Liver (tissue), 8 donors: ENCODE measurements at regions not wholly inside any gene's neighbourhood (a gene's known extent, or its start where the extent isn't known, plus 50 kb on each side); places are given as distances from the start of the nearest gene placed in this dataset.

Experiments
- DNase-seq: peaks from one replicate; pipeline ENCODE4 v3.0.0-alpha.2; 2017; ENCODE audit warnings: low spot score
- H3K27ac ChIP-seq, 2 donors: one replicate each; pipeline ENCODE4 v1.7.0; 2013; ENCODE audit warnings: inconsistent platforms in 2 of 2, low read length in 2 of 2, control low read depth in 1 of 2, low read depth in 1 of 2, mild to moderate bottlenecking in 1 of 2
- H3K27me3 ChIP-seq, 4 donors: one replicate each; pipeline versions ENCODE4 v1.6.1 to v1.7.0; 2013; ENCODE audit warnings: low read length in 3 of 4, inconsistent platforms in 1 of 4, mild to moderate bottlenecking in 1 of 4, moderate library complexity in 1 of 4; ENCODE audit not compliant: control insufficient read depth in 4 of 4, insufficient read depth in 4 of 4
- H3K36me3 ChIP-seq, 4 donors: one replicate each; pipeline versions ENCODE4 v1.6.1 to v1.7.0; 2013; ENCODE audit warnings: low read length in 3 of 4, mild to moderate bottlenecking in 3 of 4, low read depth in 1 of 4, moderate library complexity in 1 of 4; ENCODE audit not compliant: control insufficient read depth in 4 of 4, insufficient read depth in 3 of 4
- H3K4me1 ChIP-seq, 4 donors: one replicate each; pipeline versions ENCODE4 v1.6.1 to v1.7.0; 2013; ENCODE audit warnings: low read length in 3 of 4, mild to moderate bottlenecking in 3 of 4, moderate library complexity in 1 of 4; ENCODE audit not compliant: control insufficient read depth in 4 of 4, insufficient read depth in 4 of 4
- H3K4me3 ChIP-seq, 3 donors: one replicate each; pipeline versions ENCODE4 v1.6.1 to v1.7.0; 2013; ENCODE audit warnings: low read length in 3 of 3, control low read depth in 1 of 3, low read depth in 1 of 3, mild to moderate bottlenecking in 1 of 3
- H3K9ac ChIP-seq, 2 donors: one replicate each; pipeline ENCODE4 v1.7.0; 2013; ENCODE audit warnings: low read length in 2 of 2, mild to moderate bottlenecking in 2 of 2, moderate library complexity in 2 of 2, control low read depth in 1 of 2, low read depth in 1 of 2
- H3K9me3 ChIP-seq, 4 donors: one replicate each; pipeline versions ENCODE4 v1.6.1 to v1.7.0; 2013; ENCODE audit warnings: low read length in 3 of 4; ENCODE audit not compliant: control insufficient read depth in 4 of 4
- FOXA2 ChIP-seq: IDR thresholded peaks from 2 replicates; pipeline ENCODE4 v1.6.1; 2016; ENCODE audit warnings: antibody characterized with exemption
- GABPA ChIP-seq, 2 donors: IDR thresholded peaks in 1 of 2; conservative IDR thresholded peaks in 1 of 2; 2 replicates each; pipeline ENCODE4 v1.6.1; 2016; ENCODE audit warnings: antibody characterized with exemption in 2 of 2, mild to moderate bottlenecking in 1 of 2, moderate library complexity in 1 of 2
- HNF4A ChIP-seq, 2 donors: conservative IDR thresholded peaks; 2 replicates each; pipeline ENCODE4 v1.6.1; 2016; ENCODE audit warnings: antibody characterized with exemption in 2 of 2, mild to moderate bottlenecking in 2 of 2
- JUND ChIP-seq, 2 donors: IDR thresholded peaks; 2 replicates each; pipeline ENCODE4 v1.6.1; 2016; ENCODE audit warnings: antibody characterized with exemption in 2 of 2
- NR2F2 ChIP-seq: IDR thresholded peaks from 2 replicates; pipeline ENCODE4 v1.6.1; 2016; ENCODE audit warnings: antibody characterized with exemption
- RAD21 ChIP-seq, 2 donors: IDR thresholded peaks; 2 replicates each; pipeline ENCODE4 v1.6.1; 2016; ENCODE audit warnings: antibody characterized with exemption in 2 of 2, mild to moderate bottlenecking in 2 of 2
- TAF1 ChIP-seq: conservative IDR thresholded peaks from 2 replicates; pipeline ENCODE4 v1.6.1; 2016; ENCODE audit warnings: antibody characterized with exemption, mild to moderate bottlenecking
- YY1 ChIP-seq: IDR thresholded peaks from 2 replicates; pipeline ENCODE4 v1.6.1; 2016; ENCODE audit warnings: antibody characterized with exemption, mild to moderate bottlenecking
- WGBS: extraction: QIAGEN DNeasy Blood & Tissue Kit; methylation state at CpG from one replicate; pipeline ENCODE4 v1.1.7; 2013; 5-methylcytosine and 5-hydroxymethylcytosine counted together
- TF ChIP-seq, protein P1 (sequence below): IDR thresholded peaks from 2 replicates; pipeline ENCODE4 v1.6.1; 2016; ENCODE audit warnings: antibody characterized with exemption
- TF ChIP-seq, protein P2 (sequence below): fragments of 150-350 bp; IDR thresholded peaks from 2 replicates; pipeline ENCODE4 v1.5.1; 2017; ENCODE audit warnings: improper control_type of control experiment, low read depth, low read length; ENCODE audit not compliant: missing input control
- donor health status: healthy.
- donor health status: healthy.
- donor health status: healthy.
- donor health status: healthy.
- donor health status: healthy.

DNA sequence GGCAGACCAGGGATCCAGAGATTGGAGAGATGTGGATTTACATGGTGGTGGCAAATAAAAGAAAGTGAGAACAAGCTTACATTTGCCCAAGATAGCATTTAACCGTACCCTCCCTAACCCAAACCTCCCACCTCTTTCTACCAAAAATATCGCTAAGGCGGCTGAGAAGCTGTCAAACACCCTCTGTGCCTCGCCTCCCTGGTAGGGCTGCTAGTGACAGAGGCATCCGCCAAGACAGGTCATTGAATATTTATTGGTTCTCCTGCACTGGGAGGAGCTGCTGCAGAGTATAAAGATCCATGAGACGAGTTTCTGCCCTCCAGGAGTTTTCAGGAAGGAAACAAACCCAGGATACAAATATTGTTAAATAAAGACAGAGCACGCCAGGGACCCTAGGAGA is 107.3 kb upstream of the TMC3 start:
- H3K36me3 ChIP-seq = no peaks in the 10 kb centered on the region
- H3K4me3 ChIP-seq = no peak overlapping the region
- no peak overlapping the region for H3K9ac ChIP-seq
- peaks cover 0 to 2% (median 0%) of the 10 kb centered on the region in 4 donors for H3K27me3 ChIP-seq
- no peak for DNase-seq
- no peak overlapping the region for H3K27ac ChIP-seq
- WGBS = 94% methylated on average over 7 of the region's 7 CpGs
- no peaks in the 10 kb centered on the region for H3K4me1 ChIP-seq
- TF ChIP-seq, protein P1, sequence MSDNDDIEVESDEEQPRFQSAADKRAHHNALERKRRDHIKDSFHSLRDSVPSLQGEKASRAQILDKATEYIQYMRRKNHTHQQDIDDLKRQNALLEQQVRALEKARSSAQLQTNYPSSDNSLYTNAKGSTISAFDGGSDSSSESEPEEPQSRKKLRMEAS = no peak
- no peak for TF ChIP-seq GABPA (IDR thresholded peaks at IDR 0.05 in 1 of 2, conservative IDR thresholded peaks at IDR 0.05 in 1 of 2)
- TF ChIP-seq JUND (IDR thresholded peaks at IDR 0.05) = no peak
- no peak for TF ChIP-seq NR2F2
- TF ChIP-seq YY1 = no peak
- TF ChIP-seq FOXA2 = no peak
- TF ChIP-seq RAD21 (IDR thresholded peaks at IDR 0.05) = no peak
- no peak for TF ChIP-seq HNF4A (conservative IDR thresholded peaks at IDR 0.05)
- no peak for TF ChIP-seq TAF1
- no peaks in the 10 kb centered on the region for H3K9me3 ChIP-seq

DNA sequence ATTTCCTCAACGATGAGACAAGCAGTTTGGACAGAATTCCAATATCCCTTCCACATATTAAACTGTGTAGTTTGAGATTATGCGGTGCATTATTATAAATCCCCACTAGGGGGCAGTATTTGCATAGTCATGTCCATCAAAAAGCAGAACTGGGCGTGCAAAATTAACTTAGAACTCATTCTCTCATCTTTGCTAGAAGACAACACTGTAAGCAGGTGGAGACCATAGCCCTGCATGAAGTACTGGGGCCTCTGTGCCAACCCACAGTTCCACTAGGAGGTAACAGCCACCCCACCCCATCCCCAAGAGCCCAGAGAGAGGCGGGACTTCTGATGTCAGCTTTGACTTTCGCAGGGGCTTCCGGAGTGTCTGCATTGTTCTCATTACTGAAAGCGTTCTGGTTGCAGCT is 106.6 kb upstream of the TMC3 start:
- DNase-seq = no peak
- 46% methylated on average over 7 of the region's 7 CpGs for WGBS
- Histone ChIP-seq H3K36me3 (no peaks in the 10 kb centered on the region), H3K27ac (no peak overlapping the region), H3K27me3 (peaks cover 0 to 2% (median 0%) of the 10 kb centered on the region in 4 donors), H3K4me1 (no peaks in the 10 kb centered on the region), H3K9me3 (no peaks in the 10 kb centered on the region), H3K4me3 (no peak overlapping the region), H3K9ac (no peak overlapping the region)
- peak; percentile 90 to 92 for TF ChIP-seq RAD21 (IDR thresholded peaks at IDR 0.05)
- TF ChIP-seq, protein P2, sequence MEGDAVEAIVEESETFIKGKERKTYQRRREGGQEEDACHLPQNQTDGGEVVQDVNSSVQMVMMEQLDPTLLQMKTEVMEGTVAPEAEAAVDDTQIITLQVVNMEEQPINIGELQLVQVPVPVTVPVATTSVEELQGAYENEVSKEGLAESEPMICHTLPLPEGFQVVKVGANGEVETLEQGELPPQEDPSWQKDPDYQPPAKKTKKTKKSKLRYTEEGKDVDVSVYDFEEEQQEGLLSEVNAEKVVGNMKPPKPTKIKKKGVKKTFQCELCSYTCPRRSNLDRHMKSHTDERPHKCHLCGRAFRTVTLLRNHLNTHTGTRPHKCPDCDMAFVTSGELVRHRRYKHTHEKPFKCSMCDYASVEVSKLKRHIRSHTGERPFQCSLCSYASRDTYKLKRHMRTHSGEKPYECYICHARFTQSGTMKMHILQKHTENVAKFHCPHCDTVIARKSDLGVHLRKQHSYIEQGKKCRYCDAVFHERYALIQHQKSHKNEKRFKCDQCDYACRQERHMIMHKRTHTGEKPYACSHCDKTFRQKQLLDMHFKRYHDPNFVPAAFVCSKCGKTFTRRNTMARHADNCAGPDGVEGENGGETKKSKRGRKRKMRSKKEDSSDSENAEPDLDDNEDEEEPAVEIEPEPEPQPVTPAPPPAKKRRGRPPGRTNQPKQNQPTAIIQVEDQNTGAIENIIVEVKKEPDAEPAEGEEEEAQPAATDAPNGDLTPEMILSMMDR = peak; percentile 92
- no peak for TF ChIP-seq HNF4A (conservative IDR thresholded peaks at IDR 0.05)

- WGBS = 82% methylated on average over 2 of the region's 2 CpGs
- Histone ChIP-seq H3K4me3 (no peak overlapping the region), H3K27ac (no peak overlapping the region), H3K9ac (no peak overlapping the region), H3K9me3 (no peaks in the 10 kb centered on the region), H3K36me3 (no peaks in the 10 kb centered on the region), H3K27me3 (peaks cover 0 to 2% (median 0%) of the 10 kb centered on the region in 4 donors), H3K4me1 (no peaks in the 10 kb centered on the region)
- TF ChIP-seq, protein P2 = no peak
- DNase-seq = no peak
Observed at GRCh38 chr15:81478354-81478753, 104.3 kb upstream of the TMC3 start.
